Chondrocyte (in vitro differentiated cells): ENCODE measurements at regions not wholly inside any gene's neighbourhood (a gene's known extent, or its start where the extent isn't known, plus 50 kb on each side); places are given as distances from the start of the nearest gene placed in this dataset.

Experiments used
- DNase-seq: peaks from one replicate; pipeline ENCODE4 v3.0.0; 2021; ENCODE audit warnings: mixed read lengths, low spot score
- H3K27ac Mint-ChIP-seq: one replicate; pipeline ENCODE4 v1.8.0; 2021; ENCODE audit warnings: mild to moderate bottlenecking, moderate library complexity, mixed read lengths; ENCODE audit not compliant: unreplicated experiment
- H3K27me3 Mint-ChIP-seq: 2 replicates; pipeline ENCODE4 v1.8.0; 2021; ENCODE audit warnings: low read depth, mixed read lengths
- H3K36me3 Mint-ChIP-seq: 2 replicates; pipeline ENCODE4 v1.8.0; 2021; ENCODE audit warnings: low read depth, mixed read lengths
- H3K4me1 Mint-ChIP-seq: 2 replicates; pipeline ENCODE4 v1.8.0; 2021; ENCODE audit warnings: low read depth, mild to moderate bottlenecking, mixed read lengths
- H3K4me3 Mint-ChIP-seq: one replicate; pipeline ENCODE4 v1.8.0; 2021; ENCODE audit warnings: mild to moderate bottlenecking, moderate library complexity, mixed read lengths; ENCODE audit not compliant: unreplicated experiment
- H3K9me3 Mint-ChIP-seq: 2 replicates; pipeline ENCODE4 v1.8.0; 2021; ENCODE audit warnings: low read depth, mixed read lengths
- CTCF ChIP-seq: fragments of 200-600 bp; sonication (generic); IDR thresholded peaks from 2 replicates; pipeline ENCODE4 v1.5.0; 2021; ENCODE audit warnings: antibody characterized with exemption, mild to moderate bottlenecking, moderate library complexity

- H3K27me3 Mint-ChIP-seq = no peaks in the 10 kb centered on the region
- no peak overlapping the region for H3K27ac Mint-ChIP-seq
- no peak overlapping the region for H3K4me3 Mint-ChIP-seq
- DNase-seq = no peak
- no peaks in the 10 kb centered on the region for H3K4me1 Mint-ChIP-seq
- peaks cover 39% of the 10 kb centered on the region for H3K9me3 Mint-ChIP-seq
- TF ChIP-seq CTCF = no peak
- H3K36me3 Mint-ChIP-seq = no peaks in the 10 kb centered on the region
These were observed 336.3 kb downstream of the IRX1 start for GRCh38 chr5:3931976-3932375.

DNA sequence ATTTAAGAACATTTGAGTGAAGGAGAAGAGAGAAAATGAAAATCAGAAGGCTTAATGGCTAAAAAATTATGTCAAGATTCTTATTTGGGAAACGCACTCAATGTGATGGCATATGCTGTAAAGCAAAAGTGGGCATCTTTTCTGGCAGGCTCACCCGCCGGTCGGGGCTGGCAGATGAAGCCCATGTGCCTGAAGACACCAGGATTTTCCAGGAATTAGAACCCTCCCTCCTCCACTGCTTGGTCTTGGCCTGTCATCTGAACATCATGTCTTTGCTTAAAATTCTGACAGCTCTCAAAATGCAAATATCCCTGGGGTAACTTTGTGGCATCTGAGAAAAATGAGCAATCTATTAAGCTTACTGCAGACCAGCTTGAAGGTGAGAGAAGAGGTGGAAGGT lies 337.9 kb downstream of the IRX1 start:
- Mint-ChIP-seq H3K27me3 (no peaks in the 10 kb centered on the region), H3K4me3 (no peak overlapping the region), H3K36me3 (no peaks in the 10 kb centered on the region), H3K9me3 (peaks cover 41% of the 10 kb centered on the region), H3K27ac (no peak overlapping the region), H3K4me1 (no peaks in the 10 kb centered on the region)
- TF ChIP-seq CTCF = no peak
- DNase-seq = no peak

- no peak for DNase-seq
- Mint-ChIP-seq H3K36me3 (no peaks in the 10 kb centered on the region), H3K27me3 (no peaks in the 10 kb centered on the region), H3K4me1 (no peaks in the 10 kb centered on the region), H3K27ac (no peak overlapping the region), H3K9me3 (peaks cover 41% of the 10 kb centered on the region), H3K4me3 (no peak overlapping the region)
- no peak for TF ChIP-seq CTCF
These were observed 338.3 kb downstream of the IRX1 start for GRCh38 chr5:3933966-3934365.

DNA sequence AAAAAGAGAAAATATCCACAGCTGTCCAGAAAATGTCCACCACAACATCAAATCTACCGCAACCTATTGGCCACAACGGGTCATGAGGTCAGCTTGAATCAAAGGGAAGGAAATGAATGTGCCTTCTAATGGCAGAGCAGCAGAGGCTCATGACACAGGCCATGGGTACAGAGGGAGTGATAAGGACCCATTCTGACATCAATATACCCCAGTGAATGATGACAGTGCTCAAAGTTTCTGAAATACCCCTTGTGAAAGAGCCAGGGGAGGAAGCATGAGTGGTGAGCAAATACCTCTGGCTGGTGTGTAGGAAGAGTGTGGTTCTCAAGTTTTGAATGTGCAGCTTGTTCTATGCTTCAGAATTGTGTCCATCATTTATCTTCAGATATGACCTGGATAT lies 348.2 kb downstream of the IRX1 start:
- peaks cover 26% of the 10 kb centered on the region for H3K9me3 Mint-ChIP-seq
- no peak overlapping the region for H3K27ac Mint-ChIP-seq
- no peak overlapping the region for H3K4me3 Mint-ChIP-seq
- no peaks in the 10 kb centered on the region for H3K4me1 Mint-ChIP-seq
- no peaks in the 10 kb centered on the region for H3K36me3 Mint-ChIP-seq
- TF ChIP-seq CTCF = no peak
- H3K27me3 Mint-ChIP-seq = no peaks in the 10 kb centered on the region
- no peak for DNase-seq

DNA sequence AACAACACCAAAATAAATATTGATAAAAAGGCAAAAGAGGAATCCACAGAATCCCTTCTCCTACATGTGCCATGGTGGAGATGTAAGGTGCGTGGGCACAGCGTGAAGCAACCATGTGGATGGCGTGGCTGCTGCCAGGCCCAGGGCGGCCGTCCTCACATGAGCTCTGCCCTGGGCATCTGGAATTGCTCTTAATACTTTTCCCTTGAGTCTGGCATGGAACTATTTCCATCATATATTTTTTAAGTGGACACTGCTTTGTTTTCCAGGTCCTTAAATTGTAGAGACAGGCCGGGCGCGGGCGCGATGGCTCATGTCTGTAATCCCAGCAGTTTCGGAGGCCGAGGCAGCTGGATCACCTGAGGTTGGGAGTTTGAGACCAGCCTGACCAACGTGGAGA lies 349.3 kb downstream of the IRX1 start:
- Mint-ChIP-seq H3K4me3 (no peak overlapping the region), H3K9me3 (peaks cover 23% of the 10 kb centered on the region), H3K4me1 (no peaks in the 10 kb centered on the region), H3K36me3 (no peaks in the 10 kb centered on the region), H3K27ac (no peak overlapping the region), H3K27me3 (no peaks in the 10 kb centered on the region)
- TF ChIP-seq CTCF = no peak
- DNase-seq = no peak
